LHCN-M2 (cell line): ENCODE measurements at regions not wholly inside any gene's neighbourhood (a gene's known extent, or its start where the extent isn't known, plus 50 kb on each side); places are given as distances from the start of the nearest gene placed in this dataset.
"Not testable (repeated sequence)": the region's sequence is repeated elsewhere in the genome, so short reads cannot be mapped to it uniquely, and the experiment has no call there.

Source experiments
- DNase-seq: peaks from one replicate; pipeline ENCODE4 v3.0.0-alpha.2; 2012; ENCODE audit warnings: low read depth

- DNase-seq = no peak
Observed at GRCh38 chr10:59454171-59454919, 92.0 kb upstream of the FAM13C start.

GRCh38 chr10:59448616-59449015, 86.3 kb upstream of the FAM13C start:
- no peak for DNase-seq

- DNase-seq = no peak
Observed at GRCh38 chr10:59435707-59436106, 73.4 kb upstream of the FAM13C start.

GRCh38 chr10:59434463-59435321, 72.3 kb upstream of the FAM13C start:
- DNase-seq = peak; percentile 74

- DNase-seq = no peak
Observed at GRCh38 chr10:59433720-59434428, 71.5 kb upstream of the FAM13C start.

GRCh38 chr10:59432207-59432900, 70.0 kb upstream of the FAM13C start:
- peak; percentile 61 for DNase-seq

GRCh38 chr10:59413795-59414194, 51.4 kb upstream of the FAM13C start:
- DNase-seq = not testable (repeated sequence)
